HepG2 (cell line): ENCODE measurements at regions not wholly inside any gene's neighbourhood (a gene's known extent, or its start where the extent isn't known, plus 50 kb on each side); places are given as distances from the start of the nearest gene placed in this dataset.

ENCODE experiments used
- ATAC-seq: fragments of 200-7000 bp; cut with Tn5 transposase; 3 replicates; pipeline ENCODE4 v1.9.1; 2020; ENCODE audit warnings: mild to moderate bottlenecking, moderate library complexity
- BruUV-seq: library from RNA; stranded (reverse); fragments of 400-500 nt; replicated peaks from 2 replicates; lab custom pipeline; 2021; lab: Mats Ljungman, UMichigan
- CTCF ChIA-PET: fragments of 300-600 bp; formaldehyde crosslinking; extraction: SDS; loops from one replicate; lab custom pipeline; 2021; ENCODE audit warnings: low total read pairs, inconsistent platforms, low intra/inter-chr PET ratio; lab: Yijun Ruan, JAX
- POLR2A ChIA-PET: fragments of 350-600 bp; sonication (Branson Sonifier 250); formaldehyde crosslinking; loops from one replicate; lab custom pipeline; 2020; ENCODE audit warnings: antibody characterized with exemption, inconsistent platforms; lab: Yijun Ruan, JAX
- DNase-seq: peaks from one replicate; pipeline ENCODE4 v3.0.0-alpha.2; 2015; ENCODE audit warnings: low spot score
- FAIRE-seq: peaks from 3 replicates; lab custom pipeline; 2011; peaks lifted over from hg19 to GRCh38; lab: Jason Lieb, UNC
- H2AFZ ChIP-seq: one replicate; pipeline ENCODE4 v1.6.1; 2011; ENCODE audit warnings: low read length, inconsistent platforms
- H3K27ac ChIP-seq: fragments of 300-600 bp; 3 replicates; pipeline ENCODE4 v1.8.0; 2011; ENCODE audit warnings: mixed run types, mild to moderate bottlenecking, mixed read lengths, low read length, inconsistent platforms; ENCODE audit not compliant: insufficient read depth; ENCODE audit errors: extremely low read length
- H3K27me3 ChIP-seq, 2 experiments: fragments of 200-600 bp in 1 of 2; 2 replicates in 1 of 2; 3 replicates in 1 of 2; pipeline versions ENCODE4 v1.6.0 to v1.8.0; 2011; ENCODE audit warnings: low read length in 2 of 2, mild to moderate bottlenecking in 2 of 2, moderate library complexity in 2 of 2, inconsistent platforms in 1 of 2; ENCODE audit not compliant: insufficient read depth in 2 of 2, control insufficient read depth in 1 of 2
- H3K36me3 ChIP-seq, 2 experiments: fragments of 200-600 bp in 1 of 2; replicated peaks in 1 of 2; 2 replicates in 1 of 2; 3 replicates in 1 of 2; pipeline versions ENCODE4 v1.5.1 to v1.8.0; 2011; ENCODE audit warnings: low read length in 2 of 2, inconsistent platforms in 1 of 2; ENCODE audit not compliant: insufficient read depth in 2 of 2, control insufficient read depth in 1 of 2
- H3K4me1 ChIP-seq: 2 replicates; pipeline ENCODE4 v1.5.1; 2012; ENCODE audit warnings: low read length, inconsistent platforms; ENCODE audit not compliant: insufficient read depth
- H3K4me2 ChIP-seq: 2 replicates; pipeline ENCODE4 v1.6.0; 2011; ENCODE audit warnings: low read depth, low read length, inconsistent platforms
- H3K4me3 ChIP-seq, 3 experiments: fragments of 200-600 bp in 1 of 3; sonication (generic), shearing (Covaris generic) in 1 of 3; replicated peaks in 1 of 3; 2 replicates each; pipeline ENCODE4 v1.5.1; 2011 to 2016; ENCODE audit warnings: low read length in 3 of 3, inconsistent platforms in 2 of 3, low read depth in 2 of 3, mild to moderate bottlenecking in 2 of 3, control low read depth in 1 of 3, mixed read lengths in 1 of 3; ENCODE audit not compliant: insufficient read depth in 1 of 3
- H3K79me2 ChIP-seq: one replicate; pipeline ENCODE4 v1.6.1; 2011; ENCODE audit warnings: low read length, inconsistent platforms; ENCODE audit not compliant: insufficient read depth
- H3K9ac ChIP-seq: 2 replicates; pipeline ENCODE4 v1.6.0; 2011; ENCODE audit warnings: mild to moderate bottlenecking, low read depth, low read length, inconsistent platforms; ENCODE audit not compliant: insufficient read depth
- H3K9me3 ChIP-seq: 2 replicates; pipeline ENCODE4 v1.5.1; 2012; ENCODE audit warnings: mild to moderate bottlenecking, low read length
- H4K20me1 ChIP-seq: 2 replicates; pipeline ENCODE4 v1.6.0; 2011; ENCODE audit warnings: inconsistent platforms, mild to moderate bottlenecking, low read length, moderate library complexity; ENCODE audit not compliant: insufficient read depth
- ARNTL ChIP-seq: sonication (generic); formaldehyde crosslinking; IDR thresholded peaks from 2 replicates; pipeline ENCODE4 v1.4.0; 2020; ENCODE audit warnings: mild to moderate bottlenecking, missing genetic modification reagents
- BORCS8-MEF2B ChIP-seq: sonication (generic); formaldehyde crosslinking; IDR thresholded peaks from 2 replicates; pipeline ENCODE4 v1.8.0; 2022; ENCODE audit warnings: mild to moderate bottlenecking, missing genetic modification reagents
- CEBPB ChIP-seq: IDR thresholded peaks from 2 replicates; pipeline ENCODE4 v1.6.1; 2011; ENCODE audit warnings: low read depth, low read length, improper control_type of control experiment, borderline replicate concordance
- CHD4 ChIP-seq: fragments of 200-600 bp; sonication (generic); IDR thresholded peaks from 2 replicates; pipeline ENCODE4 v1.7.0; 2017; ENCODE audit warnings: mild to moderate bottlenecking, low read length, borderline replicate concordance
- GATA4 ChIP-seq: sonication (generic); IDR thresholded peaks from 2 replicates; pipeline ENCODE4 v1.6.1; 2016; ENCODE audit warnings: antibody characterized with exemption, low read depth, borderline replicate concordance
- GTF3A ChIP-seq: sonication (generic); formaldehyde crosslinking; conservative IDR thresholded peaks from 2 replicates; pipeline ENCODE4 v1.4.0; 2020; ENCODE audit warnings: mild to moderate bottlenecking, missing genetic modification reagents
- HOXA9 ChIP-seq: sonication (generic); formaldehyde crosslinking; IDR thresholded peaks from 2 replicates; pipeline ENCODE4 v1.8.1; 2022; ENCODE audit warnings: missing genetic modification reagents, mild to moderate bottlenecking, moderate library complexity, borderline replicate concordance
- IKZF1 ChIP-seq: fragments of 450-650 bp; IDR thresholded peaks from 2 replicates; pipeline ENCODE4 v1.7.1; 2016
- KAT7 ChIP-seq: IDR thresholded peaks from 2 replicates; pipeline ENCODE4 v1.6.1; 2018; ENCODE audit warnings: borderline replicate concordance, missing compliant biosample characterization
- POGZ ChIP-seq: sonication (generic); formaldehyde crosslinking; IDR thresholded peaks from 2 replicates; pipeline ENCODE4 v1.4.0; 2020; ENCODE audit warnings: mild to moderate bottlenecking, missing genetic modification reagents
- PPARG ChIP-seq: conservative IDR thresholded peaks from 2 replicates; pipeline ENCODE4 v1.6.1; 2016; ENCODE audit warnings: missing biosample characterization, missing genetic modification reagents
- ZFP41 ChIP-seq: sonication (generic); formaldehyde crosslinking; IDR thresholded peaks from 2 replicates; pipeline ENCODE4 v1.4.0; 2020; ENCODE audit warnings: mild to moderate bottlenecking, missing genetic modification reagents, borderline replicate concordance
- ZNF160 ChIP-seq: sonication (generic); formaldehyde crosslinking; IDR thresholded peaks from 2 replicates; pipeline ENCODE4 v1.8.0; 2022; ENCODE audit warnings: mild to moderate bottlenecking, inconsistent platforms, missing genetic modification reagents
- ZNF317 ChIP-seq: sonication (generic); formaldehyde crosslinking; IDR thresholded peaks from 2 replicates; pipeline ENCODE4 v1.5.0; 2020; ENCODE audit warnings: mild to moderate bottlenecking, missing genetic modification reagents
- ZNF549 ChIP-seq: sonication (generic); formaldehyde crosslinking; IDR thresholded peaks from 2 replicates; pipeline ENCODE4 v1.5.0; 2020; ENCODE audit warnings: missing genetic modification reagents
- ZNF567 ChIP-seq: sonication (generic); formaldehyde crosslinking; IDR thresholded peaks from 2 replicates; pipeline ENCODE4 v1.8.1; 2023; ENCODE audit warnings: mild to moderate bottlenecking, missing genetic modification reagents, borderline replicate concordance
- ZNF577 ChIP-seq: sonication (generic); formaldehyde crosslinking; IDR thresholded peaks from 2 replicates; pipeline ENCODE4 v1.4.0; 2020; ENCODE audit warnings: mild to moderate bottlenecking, low read depth, missing genetic modification reagents, borderline replicate concordance
- WGBS: methylation state at CpG from one replicate; pipeline ENCODE4 v1.1.6; 2017; ENCODE audit warnings: low lambda C conversion rate; 5-methylcytosine and 5-hydroxymethylcytosine counted together
- in situ Hi-C: cut with HindIII; loops from 2 replicates; pipeline ENCODE4 v1.10.0; 2017; ENCODE audit warnings: low pct_unique_long_range_greater_than_20kb; ENCODE audit not compliant: extremely low pct_ligation_motif_present
- intact Hi-C: fragments of 100-400 bp; cut with micrococcal nuclease; formaldehyde crosslinking; loops from one replicate; pipeline ENCODE4 v1.10.0; 2022; ENCODE audit not compliant: unreplicated experiment
- TF ChIP-seq, protein P1 (sequence below): sonication (generic); formaldehyde crosslinking; IDR thresholded peaks from 2 replicates; pipeline ENCODE4 v1.4.0; 2020; ENCODE audit warnings: missing genetic modification reagents, borderline replicate concordance
- TF ChIP-seq, protein P2 (sequence below): fragments of 450-650 bp; IDR thresholded peaks from 2 replicates; pipeline ENCODE4 v1.6.1; 2016

DNA sequence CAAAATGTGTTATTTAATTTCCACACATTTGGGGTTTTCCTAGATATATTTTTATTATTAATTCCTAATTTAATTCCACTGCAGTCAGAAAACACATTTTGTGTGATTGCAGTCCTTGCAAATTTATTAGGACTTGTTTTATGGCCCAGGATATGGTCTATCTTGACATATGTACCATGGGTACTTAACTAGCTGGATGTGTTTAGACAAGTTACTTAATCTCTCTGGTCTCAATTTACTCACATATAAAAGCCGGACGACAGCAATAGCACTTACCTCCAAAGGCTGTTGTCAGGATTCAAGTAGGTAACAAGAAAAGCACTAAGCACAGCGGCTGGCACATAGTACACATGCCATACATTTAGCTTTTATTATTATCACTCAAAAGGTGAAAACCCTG lies 118.2 kb upstream of the MSX2 start (continued):
- TF ChIP-seq CHD4, result no peak
- TF ChIP-seq, all 625 proteins: peak for 0

DNA sequence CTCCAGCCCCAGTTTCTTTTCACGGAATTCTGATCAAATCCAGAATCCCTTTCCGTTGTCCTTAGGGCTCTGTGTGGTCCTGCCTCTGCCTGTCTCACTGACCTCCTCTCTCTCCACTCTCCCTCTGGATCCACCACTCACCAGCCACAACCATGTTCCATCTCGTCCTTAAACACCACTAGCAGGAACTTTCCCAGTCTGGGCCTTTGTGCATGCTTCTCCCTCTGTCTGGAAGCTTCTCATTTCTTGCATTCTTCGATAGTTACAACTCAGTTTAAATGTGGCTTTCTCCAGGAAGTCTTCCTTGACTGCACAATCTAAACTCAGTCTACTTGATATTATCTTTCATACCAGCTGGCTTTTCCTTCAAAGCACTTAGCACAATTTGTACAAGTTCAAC lies 117.7 kb upstream of the MSX2 start:
- intact Hi-C loops (no loop called here), in situ Hi-C loops (no loop called here)
- ATAC-seq, result no peak
- Histone ChIP-seq H3K27ac (no peak overlapping the region), H3K79me2 (no peaks in the 10 kb centered on the region), H3K27me3 (no peaks in the 10 kb centered on the region; a peak in 1 of 5 replicates), H3K4me3 (no peak overlapping the region), H3K4me1 (no peaks in the 10 kb centered on the region), H2AFZ (no peak overlapping the region), H3K4me2 (no peak overlapping the region), H3K9me3 (peaks cover 12% of the 10 kb centered on the region), H3K36me3 (no peaks in the 10 kb centered on the region), H3K9ac (no peak overlapping the region), H4K20me1 (no peaks in the 10 kb centered on the region)
- no peak for DNase-seq
- POLR2A ChIA-PET, result no interaction called here
- CTCF ChIA-PET, result no interaction called here
- TF ChIP-seq, protein P1, sequence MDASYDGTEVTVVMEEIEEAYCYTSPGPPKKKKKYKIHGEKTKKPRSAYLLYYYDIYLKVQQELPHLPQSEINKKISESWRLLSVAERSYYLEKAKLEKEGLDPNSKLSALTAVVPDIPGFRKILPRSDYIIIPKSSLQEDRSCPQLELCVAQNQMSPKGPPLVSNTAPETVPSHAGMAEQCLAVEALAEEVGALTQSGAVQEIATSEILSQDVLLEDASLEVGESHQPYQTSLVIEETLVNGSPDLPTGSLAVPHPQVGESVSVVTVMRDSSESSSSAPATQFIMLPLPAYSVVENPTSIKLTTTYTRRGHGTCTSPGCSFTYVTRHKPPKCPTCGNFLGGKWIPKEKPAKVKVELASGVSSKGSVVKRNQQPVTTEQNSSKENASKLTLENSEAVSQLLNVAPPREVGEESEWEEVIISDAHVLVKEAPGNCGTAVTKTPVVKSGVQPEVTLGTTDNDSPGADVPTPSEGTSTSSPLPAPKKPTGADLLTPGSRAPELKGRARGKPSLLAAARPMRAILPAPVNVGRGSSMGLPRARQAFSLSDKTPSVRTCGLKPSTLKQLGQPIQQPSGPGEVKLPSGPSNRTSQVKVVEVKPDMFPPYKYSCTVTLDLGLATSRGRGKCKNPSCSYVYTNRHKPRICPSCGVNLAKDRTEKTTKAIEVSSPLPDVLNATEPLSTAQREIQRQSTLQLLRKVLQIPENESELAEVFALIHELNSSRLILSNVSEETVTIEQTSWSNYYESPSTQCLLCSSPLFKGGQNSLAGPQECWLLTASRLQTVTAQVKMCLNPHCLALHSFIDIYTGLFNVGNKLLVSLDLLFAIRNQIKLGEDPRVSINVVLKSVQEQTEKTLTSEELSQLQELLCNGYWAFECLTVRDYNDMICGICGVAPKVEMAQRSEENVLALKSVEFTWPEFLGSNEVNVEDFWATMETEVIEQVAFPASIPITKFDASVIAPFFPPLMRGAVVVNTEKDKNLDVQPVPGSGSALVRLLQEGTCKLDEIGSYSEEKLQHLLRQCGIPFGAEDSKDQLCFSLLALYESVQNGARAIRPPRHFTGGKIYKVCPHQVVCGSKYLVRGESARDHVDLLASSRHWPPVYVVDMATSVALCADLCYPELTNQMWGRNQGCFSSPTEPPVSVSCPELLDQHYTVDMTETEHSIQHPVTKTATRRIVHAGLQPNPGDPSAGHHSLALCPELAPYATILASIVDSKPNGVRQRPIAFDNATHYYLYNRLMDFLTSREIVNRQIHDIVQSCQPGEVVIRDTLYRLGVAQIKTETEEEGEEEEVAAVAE (CRISPR knock-in tag), result no peak
- TF ChIP-seq POGZ, result no peak
- TF ChIP-seq, protein P2, sequence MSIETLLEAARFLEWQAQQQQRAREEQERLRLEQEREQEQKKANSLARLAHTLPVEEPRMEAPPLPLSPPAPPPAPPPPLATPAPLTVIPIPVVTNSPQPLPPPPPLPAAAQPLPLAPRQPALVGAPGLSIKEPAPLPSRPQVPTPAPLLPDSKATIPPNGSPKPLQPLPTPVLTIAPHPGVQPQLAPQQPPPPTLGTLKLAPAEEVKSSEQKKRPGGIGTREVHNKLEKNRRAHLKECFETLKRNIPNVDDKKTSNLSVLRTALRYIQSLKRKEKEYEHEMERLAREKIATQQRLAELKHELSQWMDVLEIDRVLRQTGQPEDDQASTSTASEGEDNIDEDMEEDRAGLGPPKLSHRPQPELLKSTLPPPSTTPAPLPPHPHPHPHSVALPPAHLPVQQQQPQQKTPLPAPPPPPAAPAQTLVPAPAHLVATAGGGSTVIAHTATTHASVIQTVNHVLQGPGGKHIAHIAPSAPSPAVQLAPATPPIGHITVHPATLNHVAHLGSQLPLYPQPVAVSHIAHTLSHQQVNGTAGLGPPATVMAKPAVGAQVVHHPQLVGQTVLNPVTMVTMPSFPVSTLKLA, result no peak
- no peak for TF ChIP-seq KAT7 (CRISPR knock-in tag)
- no peak for TF ChIP-seq ARNTL
- TF ChIP-seq BORCS8-MEF2B (CRISPR knock-in tag), result no peak
- no peak for TF ChIP-seq GATA4
- TF ChIP-seq PPARG, result no peak
- no peak for TF ChIP-seq ZNF160 (CRISPR knock-in tag)
- TF ChIP-seq IKZF1, result no peak
- TF ChIP-seq ZFP41 (CRISPR knock-in tag), result no peak
- TF ChIP-seq GTF3A (CRISPR knock-in tag), result no peak
- TF ChIP-seq HOXA9, result no peak
- TF ChIP-seq ZNF549, result no peak
- TF ChIP-seq ZNF317, result no peak
- TF ChIP-seq ZNF567 (CRISPR knock-in tag), result no peak
- no peak for TF ChIP-seq ZNF577 (CRISPR knock-in tag)
- no peak for TF ChIP-seq CEBPB
- no peak for FAIRE-seq
- WGBS, result 0% methylated on average over 4 of the region's 4 CpGs
- no TSS peak for BruUV-seq
